ENCODE measurements at regions not wholly inside any gene's neighbourhood (a gene's known extent, or its start where the extent isn't known, plus 50 kb on each side); places are given as distances from the start of the nearest gene placed in this dataset.

- DNase-seq (ENCODE audit: low spot score) = no peak
These were observed 123.7 kb downstream of the TOMM20 start for GRCh38 chr1:235004840-235005391.

DNA sequence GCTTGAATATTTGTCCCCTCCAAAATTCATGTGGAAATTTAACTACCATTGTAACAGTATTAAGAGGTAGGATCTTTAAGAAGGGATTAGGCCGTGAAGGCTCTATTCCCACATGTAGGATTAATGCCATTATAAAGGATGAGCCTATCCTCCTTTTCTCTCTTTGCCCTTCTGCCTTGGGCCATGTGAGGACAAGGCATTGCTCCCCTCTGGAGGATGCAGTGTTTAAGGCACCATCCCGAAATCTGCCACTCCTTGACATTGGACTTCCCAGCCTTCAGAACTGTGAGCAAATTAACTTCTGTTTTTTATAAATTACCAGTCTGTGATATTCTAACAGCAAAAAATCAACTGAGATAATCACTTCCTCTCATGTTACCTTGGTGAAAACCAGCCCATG, 124.4 kb downstream of the TOMM20 start:
- no peak for TF ChIP-seq CTCF (IDR thresholded peaks at IDR 0.05)
- DNase-seq (ENCODE audit: low spot score) (no peak), ATAC-seq (ENCODE audit: low FRiP score) (no peak)

More at GRCh38 chr1:235004840-235005391, 123.7 kb downstream of the TOMM20 start:
- TF ChIP-seq CTCF (IDR thresholded peaks at IDR 0.05) = no peak
- no peak for ATAC-seq (ENCODE audit: low FRiP score)

DNA sequence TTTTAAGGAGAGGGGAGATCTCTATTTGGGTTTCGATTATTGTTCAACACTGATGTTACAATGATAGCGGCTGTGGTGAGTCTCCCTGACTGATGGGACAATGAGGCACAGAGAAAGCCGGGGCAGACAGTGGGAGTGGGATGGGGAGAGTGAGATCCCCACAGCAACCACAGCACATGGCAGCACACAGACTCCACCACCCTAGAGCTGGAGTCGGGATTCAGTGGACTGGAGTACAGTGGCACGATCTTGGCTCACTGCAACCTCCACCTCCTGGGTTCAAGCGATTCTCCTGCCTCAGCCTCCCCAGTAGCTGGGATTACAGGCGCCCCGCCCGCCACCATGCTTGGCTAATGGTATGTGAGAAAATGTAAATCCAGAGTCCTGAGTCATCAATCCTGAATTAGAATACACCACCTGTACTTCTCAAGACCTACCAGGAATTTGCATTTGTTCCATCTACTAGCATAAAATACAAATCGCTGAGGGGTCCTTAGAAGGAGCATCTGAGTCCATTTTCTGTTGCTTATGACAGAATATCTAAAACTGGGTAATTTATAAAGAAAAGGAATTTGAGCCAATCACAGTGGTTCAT, 125.8 kb downstream of the TOMM20 start:
- ATAC-seq (ENCODE audit: low FRiP score) = no peak
- no peak for TF ChIP-seq CTCF (IDR thresholded peaks at IDR 0.05)
- DNase-seq (ENCODE audit: low spot score) = no peak

DNA sequence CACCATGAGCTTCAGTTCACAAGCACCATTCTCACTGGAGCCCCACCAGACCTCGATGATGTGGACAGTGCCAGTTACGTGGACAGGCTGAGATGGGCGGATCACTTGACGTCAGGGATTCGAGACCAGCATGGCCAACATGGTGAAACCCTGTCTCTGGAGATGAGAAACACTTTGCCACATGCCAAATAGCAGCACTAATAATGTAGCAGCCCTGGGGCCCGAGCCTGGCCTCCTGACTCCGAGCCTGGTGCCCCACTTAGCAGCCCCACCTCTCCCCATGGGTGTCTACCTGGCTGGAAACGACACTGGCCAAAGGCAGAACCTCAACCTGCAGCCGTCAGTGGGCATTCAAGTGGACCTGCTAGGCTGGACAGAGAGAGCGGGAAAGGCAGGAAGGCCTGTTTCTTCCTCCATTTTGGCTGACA, 129.1 kb downstream of the TOMM20 start:
- DNase-seq (ENCODE audit: low spot score) = no peak
- ATAC-seq (ENCODE audit: low FRiP score) = no peak
- TF ChIP-seq CTCF (IDR thresholded peaks at IDR 0.05) = no peak

GRCh38 chr1:234997896-234998741, 130.5 kb downstream of the TOMM20 start:
- TF ChIP-seq CTCF (IDR thresholded peaks at IDR 0.05) = no peak
- peak; percentile 53 for ATAC-seq (ENCODE audit: low FRiP score)
- no peak for DNase-seq (ENCODE audit: low spot score)

DNA sequence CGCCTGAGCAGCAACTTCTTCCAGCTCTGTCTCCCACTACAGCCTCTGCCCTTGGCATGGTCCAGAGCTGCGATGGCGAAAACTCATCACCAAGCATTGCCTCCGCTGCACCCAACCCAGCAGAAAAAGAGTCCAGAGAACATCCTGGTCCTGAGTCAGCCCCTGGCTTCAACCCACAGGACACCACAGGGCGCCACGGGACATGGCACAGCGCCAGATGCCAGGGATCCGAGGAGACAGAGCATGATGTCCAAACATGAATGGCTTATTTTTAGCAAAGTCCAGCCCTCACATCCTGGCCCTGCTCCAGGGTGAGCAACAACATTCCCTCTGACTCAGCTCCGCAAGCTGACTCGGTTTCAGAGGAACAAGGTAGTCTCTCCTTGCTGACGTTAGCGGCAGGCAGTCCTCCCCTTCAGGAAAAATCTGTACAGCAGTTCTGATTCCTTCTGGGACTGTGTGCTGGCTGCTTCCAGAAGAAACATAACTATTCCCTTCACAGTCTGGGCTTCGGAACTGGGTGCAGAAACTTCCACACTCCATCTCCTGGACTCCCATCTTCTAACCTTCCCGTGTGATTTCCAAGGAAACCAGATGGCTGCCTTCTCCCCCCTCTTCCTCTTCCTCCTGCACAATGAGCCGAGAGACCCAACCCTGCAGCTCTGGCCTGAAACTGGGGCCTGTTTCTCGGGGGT, 131.3 kb downstream of the TOMM20 start:
- ATAC-seq (ENCODE audit: low FRiP score) = peak; percentile 94

More for the DNA sequence above, 131.3 kb downstream of the TOMM20 start:
- TF ChIP-seq CTCF (IDR thresholded peaks at IDR 0.05) = no peak
- DNase-seq (ENCODE audit: low spot score) = peak; percentile 99
